AG10803 (cell line): ENCODE measurements at regions not wholly inside any gene's neighbourhood (a gene's known extent, or its start where the extent isn't known, plus 50 kb on each side); places are given as distances from the start of the nearest gene placed in this dataset.

Experiments used
- DNase-seq: peaks from one replicate; pipeline ENCODE4 v3.0.0; 2010; ENCODE audit warnings: low read depth
- H3K4me3 ChIP-seq: 2 replicates; pipeline ENCODE4 v1.5.1; 2011; ENCODE audit warnings: mild to moderate bottlenecking, low read length, control low read depth
- TF ChIP-seq, protein P1 (sequence below): conservative IDR thresholded peaks from 2 replicates; pipeline ENCODE4 v1.5.1; 2011; ENCODE audit warnings: mild to moderate bottlenecking, low read length, control low read depth, inconsistent platforms

DNA sequence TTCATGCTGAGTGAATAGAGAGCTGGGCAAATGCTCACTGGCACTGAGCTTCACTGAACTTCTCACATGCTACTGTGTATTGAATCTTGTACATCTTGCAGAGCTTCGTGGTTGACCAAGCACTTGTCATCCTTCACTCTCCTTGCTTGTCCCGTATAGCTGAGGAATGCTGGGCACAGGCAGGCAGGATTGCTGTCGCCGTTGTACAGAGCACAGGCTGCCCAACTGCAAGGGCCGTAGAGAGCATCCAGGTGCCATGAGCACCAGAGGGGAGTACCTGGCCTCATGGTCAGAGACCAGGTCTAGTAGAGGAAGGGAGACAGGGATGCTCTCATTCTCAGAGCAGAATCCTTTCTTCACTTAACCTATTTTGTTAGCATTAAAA, 99.8 kb upstream of the RET start:
- no peak for DNase-seq
- H3K4me3 ChIP-seq, result no peak overlapping the region
- TF ChIP-seq, protein P1, sequence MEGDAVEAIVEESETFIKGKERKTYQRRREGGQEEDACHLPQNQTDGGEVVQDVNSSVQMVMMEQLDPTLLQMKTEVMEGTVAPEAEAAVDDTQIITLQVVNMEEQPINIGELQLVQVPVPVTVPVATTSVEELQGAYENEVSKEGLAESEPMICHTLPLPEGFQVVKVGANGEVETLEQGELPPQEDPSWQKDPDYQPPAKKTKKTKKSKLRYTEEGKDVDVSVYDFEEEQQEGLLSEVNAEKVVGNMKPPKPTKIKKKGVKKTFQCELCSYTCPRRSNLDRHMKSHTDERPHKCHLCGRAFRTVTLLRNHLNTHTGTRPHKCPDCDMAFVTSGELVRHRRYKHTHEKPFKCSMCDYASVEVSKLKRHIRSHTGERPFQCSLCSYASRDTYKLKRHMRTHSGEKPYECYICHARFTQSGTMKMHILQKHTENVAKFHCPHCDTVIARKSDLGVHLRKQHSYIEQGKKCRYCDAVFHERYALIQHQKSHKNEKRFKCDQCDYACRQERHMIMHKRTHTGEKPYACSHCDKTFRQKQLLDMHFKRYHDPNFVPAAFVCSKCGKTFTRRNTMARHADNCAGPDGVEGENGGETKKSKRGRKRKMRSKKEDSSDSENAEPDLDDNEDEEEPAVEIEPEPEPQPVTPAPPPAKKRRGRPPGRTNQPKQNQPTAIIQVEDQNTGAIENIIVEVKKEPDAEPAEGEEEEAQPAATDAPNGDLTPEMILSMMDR, result no peak

DNA sequence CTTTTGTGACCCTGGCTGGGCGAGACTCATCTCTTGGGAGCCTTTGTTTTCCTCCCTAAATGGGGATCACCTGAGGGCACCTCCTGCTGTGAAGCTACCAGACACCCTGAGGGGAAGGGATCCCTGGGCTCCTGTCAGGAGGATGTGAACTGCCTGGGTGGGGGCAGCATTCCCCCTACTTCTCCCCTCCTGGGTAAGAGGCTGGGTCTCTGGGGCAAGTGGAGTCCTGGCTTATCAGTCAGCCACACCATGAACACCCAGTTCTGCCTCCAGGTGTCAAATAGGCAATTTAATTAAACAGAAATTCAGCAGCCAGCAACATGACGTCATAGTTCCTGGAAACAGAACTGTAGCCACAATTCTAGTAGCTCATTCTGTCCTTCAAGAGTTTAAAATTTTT, 97.7 kb upstream of the RET start:
- DNase-seq, result no peak
- TF ChIP-seq, protein P1, result no peak
- H3K4me3 ChIP-seq, result no peak overlapping the region

DNA sequence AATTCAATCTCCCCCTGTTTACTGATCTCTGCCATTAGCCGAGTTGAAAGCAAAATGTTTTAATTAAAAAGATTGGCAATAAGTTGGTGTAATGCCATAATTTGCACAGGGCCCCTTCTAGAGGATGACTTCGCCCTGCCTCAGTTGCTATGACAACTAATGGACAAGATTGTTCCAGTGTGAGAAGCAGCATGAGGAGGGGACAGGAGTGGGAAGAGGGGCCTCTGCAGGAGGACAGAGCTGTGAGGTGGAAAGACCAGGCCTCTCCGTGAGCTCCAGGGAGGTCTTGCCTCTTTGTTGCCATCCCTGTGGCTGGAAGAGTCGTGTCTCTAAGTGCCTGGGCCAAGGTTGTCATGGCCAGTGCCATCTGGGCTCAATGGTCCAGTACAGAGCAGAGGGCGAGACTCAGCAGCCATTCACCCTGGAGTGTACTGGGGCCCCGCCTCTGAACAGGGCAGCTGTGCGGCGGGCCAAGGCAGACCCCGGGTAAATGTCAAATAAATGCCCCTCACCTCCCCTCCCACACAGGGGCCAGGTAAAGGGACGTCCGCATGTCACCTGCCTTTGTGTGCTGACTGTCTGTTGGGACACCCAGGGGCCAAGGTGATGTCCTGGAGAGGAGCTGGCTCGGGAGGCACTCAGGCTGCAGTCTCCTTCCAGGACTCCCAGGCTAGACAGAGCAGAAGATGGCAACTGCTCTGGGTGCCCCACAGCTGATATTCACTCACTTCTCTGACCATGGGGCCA, 97.0 kb upstream of the RET start:
- no peak for DNase-seq
- no peak overlapping the region for H3K4me3 ChIP-seq
- TF ChIP-seq, protein P1, result no peak

DNA sequence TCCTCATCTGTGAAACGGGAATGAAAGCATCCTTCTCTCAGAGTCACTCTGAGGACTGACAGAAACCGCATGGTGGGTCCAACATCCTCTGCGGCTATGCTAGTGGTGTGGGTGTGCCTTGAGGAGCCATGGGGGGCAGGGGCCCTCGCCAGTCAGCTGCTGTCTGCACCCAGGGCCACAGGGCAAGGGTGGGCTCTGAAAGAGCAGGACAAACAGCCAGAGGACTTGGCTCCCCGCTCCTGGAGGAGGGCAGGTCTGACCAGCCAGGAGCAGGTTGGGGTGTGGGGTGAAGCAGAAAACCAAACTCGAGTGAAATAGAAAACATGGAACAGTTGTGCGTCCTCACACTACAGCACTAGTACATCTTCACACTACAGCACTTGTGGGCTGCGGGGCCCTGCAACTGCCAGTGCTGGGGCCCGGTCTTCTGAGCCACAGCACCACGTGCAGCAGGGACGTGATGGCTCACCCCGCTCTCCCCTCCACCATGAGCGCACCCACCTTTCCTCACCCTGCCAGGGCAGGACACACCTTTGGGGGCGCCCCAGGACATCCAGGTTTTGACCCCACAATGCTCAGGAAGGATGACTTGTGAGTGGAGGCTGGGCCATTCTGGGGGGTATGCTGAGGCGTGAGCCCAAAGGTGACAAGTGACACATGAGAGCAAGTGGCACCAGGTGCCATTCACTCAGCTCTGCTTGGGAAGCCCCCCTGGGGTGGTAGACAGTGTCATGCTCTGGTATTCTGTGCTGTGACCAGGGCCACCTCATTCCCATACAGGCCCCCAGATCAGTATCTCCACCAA, 96.1 kb upstream of the RET start:
- TF ChIP-seq, protein P1, result no peak
- no peak overlapping the region for H3K4me3 ChIP-seq
- no peak for DNase-seq

DNA sequence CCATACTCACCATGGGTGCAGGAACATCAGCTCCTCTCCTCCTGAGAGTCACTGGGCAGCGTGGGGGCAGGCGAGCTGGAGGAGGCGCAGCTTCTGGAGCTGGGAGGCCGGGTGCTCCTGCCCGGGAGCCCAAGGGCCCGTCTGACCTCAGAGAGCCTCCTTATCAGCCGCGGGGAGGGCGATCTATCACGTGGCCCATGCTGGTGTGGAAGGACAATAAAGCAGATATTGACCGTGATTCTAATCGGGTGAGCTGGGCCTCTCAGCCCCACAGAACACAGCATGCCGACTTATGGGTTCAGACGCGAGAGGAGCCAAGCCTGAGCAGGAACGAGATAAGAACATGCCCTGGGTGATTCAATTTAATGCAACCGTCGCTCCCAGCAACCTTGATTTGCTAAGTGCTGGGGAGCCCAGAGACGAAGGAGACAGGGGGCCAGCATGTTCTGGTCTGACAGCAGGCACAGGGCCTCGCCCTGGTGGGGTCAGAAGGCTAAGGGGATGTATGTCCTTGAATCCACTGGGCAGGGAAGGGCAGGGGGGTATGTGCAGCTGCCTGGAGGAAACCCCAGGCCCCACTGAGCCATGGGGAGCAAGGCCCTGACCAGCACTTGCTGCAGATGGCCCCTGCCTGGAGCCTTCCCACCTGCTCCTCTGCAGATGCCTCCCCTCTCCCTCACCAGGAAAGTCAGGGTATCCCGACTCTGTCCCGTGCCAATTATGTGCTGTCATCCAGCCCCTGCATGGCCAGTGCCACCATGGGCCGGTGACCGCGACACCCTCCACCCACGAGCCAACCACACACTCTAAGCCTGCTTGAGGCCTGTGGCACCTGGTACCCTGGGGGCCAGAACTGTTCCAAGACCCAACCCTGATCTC, 95.3 kb upstream of the RET start:
- TF ChIP-seq, protein P1, result no peak
- no peak for DNase-seq

DNA sequence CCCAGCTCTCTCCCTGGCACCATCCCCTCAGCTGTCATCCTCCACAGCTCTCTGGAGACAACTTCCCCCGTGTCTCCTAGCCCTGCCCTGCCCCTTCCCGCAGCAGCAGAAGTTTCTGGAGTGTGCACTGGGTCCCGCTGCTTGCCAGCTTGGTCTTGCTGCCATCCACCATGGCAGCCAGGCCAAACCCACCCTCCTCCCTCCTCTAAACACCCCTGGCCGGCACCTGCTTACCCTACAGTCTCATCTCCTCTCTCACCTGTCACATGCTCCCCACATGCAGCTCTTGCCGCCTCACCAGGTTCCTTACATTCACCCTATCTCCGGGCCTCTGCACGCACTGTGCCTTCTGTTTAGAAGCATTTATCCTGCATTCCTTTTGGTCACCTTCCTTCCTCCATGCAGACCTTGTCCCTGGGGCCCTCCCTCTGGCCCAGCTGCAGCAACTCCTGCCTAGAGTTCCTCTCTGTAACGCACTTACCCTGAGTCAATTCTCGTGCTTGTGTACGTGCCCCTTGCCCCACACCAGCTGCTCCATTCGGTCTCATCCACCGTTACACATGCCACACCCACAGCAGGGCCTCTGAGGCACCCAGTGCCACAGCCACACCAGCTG, 93.9 kb upstream of the RET start:
- TF ChIP-seq, protein P1, result no peak
- H3K4me3 ChIP-seq, result no peak overlapping the region
- no peak for DNase-seq

More for the DNA sequence above, 95.3 kb upstream of the RET start:
- H3K4me3 ChIP-seq, result no peak overlapping the region
